ENCODE measurements at regions not wholly inside any gene's neighbourhood (a gene's known extent, or its start where the extent isn't known, plus 50 kb on each side); places are given as distances from the start of the nearest gene placed in this dataset.

GRCh38 chr4:60953826-60954225, 246.3 kb upstream of the ADGRL3 start:
- intact Hi-C loops (cut with DNase I; ENCODE audit: low total_unique reads) = no loop called here
- H3K4me1 ChIP-seq = no peaks in the 10 kb centered on the region
- H3K27ac ChIP-seq = no peak overlapping the region
- H3K4me3 ChIP-seq = no peak overlapping the region
- 57 to 80% (median 69%) methylated on average over 4 of the region's 4 CpGs for WGBS, 5 donors
- no peaks in the 10 kb centered on the region for H3K27me3 ChIP-seq
- H3K36me3 ChIP-seq = no peaks in the 10 kb centered on the region
- H3K9me3 ChIP-seq = no peaks in the 10 kb centered on the region
- TF ChIP-seq CTCF (IDR thresholded peaks at IDR 0.05) = no peak
- no peak for TF ChIP-seq EP300 (IDR thresholded peaks at IDR 0.05)
- TF ChIP-seq POLR2AphosphoS5 (IDR thresholded peaks at IDR 0.05) = no peak
- TF ChIP-seq POLR2A (IDR thresholded peaks at IDR 0.05) = no peak
- DNase-seq = no peak

- intact Hi-C loops (cut with DNase I; ENCODE audit: low total_unique reads) = no loop called here
- Histone ChIP-seq H3K36me3 (no peaks in the 10 kb centered on the region), H3K4me1 (no peaks in the 10 kb centered on the region), H3K4me3 (no peak overlapping the region), H3K9me3 (no peaks in the 10 kb centered on the region), H3K27ac (no peak overlapping the region), H3K27me3 (no peaks in the 10 kb centered on the region)
- WGBS, 5 donors = 82 to 86% (median 83%) methylated on average over 5 of the region's 5 CpGs
- DNase-seq = no peak
- TF ChIP-seq POLR2AphosphoS5 (IDR thresholded peaks at IDR 0.05) (no peak), POLR2A (IDR thresholded peaks at IDR 0.05) (no peak)
Measured at GRCh38 chr4:60962286-60962685, 237.8 kb upstream of the ADGRL3 start.

- Histone ChIP-seq H3K4me1 (no peaks in the 10 kb centered on the region), H3K27ac (no peak overlapping the region), H3K4me3 (no peak overlapping the region), H3K36me3 (no peaks in the 10 kb centered on the region), H3K9me3 (peaks cover 0 to 13% (median 6%) of the 10 kb centered on the region in 4 donors), H3K27me3 (no peaks in the 10 kb centered on the region)
- WGBS, 5 donors = 64 to 80% (median 72%) methylated on average over 4 of the region's 4 CpGs
- DNase-seq = no peak
- intact Hi-C loops (cut with DNase I; ENCODE audit: low total_unique reads) = no loop called here
- TF ChIP-seq POLR2A (IDR thresholded peaks at IDR 0.05) (no peak), EP300 (IDR thresholded peaks at IDR 0.05) (no peak), POLR2AphosphoS5 (IDR thresholded peaks at IDR 0.05) (no peak), CTCF (IDR thresholded peaks at IDR 0.05) (no peak)
Measured at GRCh38 chr4:60981534-60981933, 218.6 kb upstream of the ADGRL3 start.

- intact Hi-C loops (cut with DNase I; ENCODE audit: low total_unique reads) = no loop called here
- Histone ChIP-seq H3K4me3 (no peak overlapping the region), H3K36me3 (no peaks in the 10 kb centered on the region), H3K27ac (no peak overlapping the region), H3K27me3 (no peaks in the 10 kb centered on the region), H3K4me1 (no peaks in the 10 kb centered on the region), H3K9me3 (peaks cover 0 to 10% (median 4%) of the 10 kb centered on the region in 4 donors)
- no peak for DNase-seq
- 65 to 85% (median 74%) methylated on average over 1 of the region's 1 CpG for WGBS, 5 donors
- no peak for TF ChIP-seq EP300 (IDR thresholded peaks at IDR 0.05)
- TF ChIP-seq CTCF (IDR thresholded peaks at IDR 0.05) = no peak
- no peak for TF ChIP-seq POLR2A (IDR thresholded peaks at IDR 0.05)
- TF ChIP-seq POLR2AphosphoS5 (IDR thresholded peaks at IDR 0.05) = no peak
Measured at GRCh38 chr4:60989141-60989540, 211.0 kb upstream of the ADGRL3 start.

- Histone ChIP-seq H3K9me3 (no peaks in the 10 kb centered on the region), H3K36me3 (no peaks in the 10 kb centered on the region), H3K4me1 (no peaks in the 10 kb centered on the region), H3K27ac (no peak overlapping the region), H3K27me3 (no peaks in the 10 kb centered on the region), H3K4me3 (no peak overlapping the region)
- TF ChIP-seq POLR2A (IDR thresholded peaks at IDR 0.05) (no peak), CTCF (IDR thresholded peaks at IDR 0.05) (no peak), POLR2AphosphoS5 (IDR thresholded peaks at IDR 0.05) (no peak), EP300 (IDR thresholded peaks at IDR 0.05) (no peak)
- WGBS, 5 donors = 59 to 78% (median 71%) methylated on average over 3 of the region's 3 CpGs
- DNase-seq = no peak
- intact Hi-C loops (cut with DNase I; ENCODE audit: low total_unique reads) = no loop called here
Measured at GRCh38 chr4:60992037-60992436, 208.1 kb upstream of the ADGRL3 start.
